Progenitor cell of endocrine pancreas (in vitro differentiated cells): ENCODE measurements at regions not wholly inside any gene's neighbourhood (a gene's known extent, or its start where the extent isn't known, plus 50 kb on each side); places are given as distances from the start of the nearest gene placed in this dataset.
A peak's percentile ranks its signal among the peaks of the same experiment; 100 is the strongest.

ENCODE experiments used
- DNase-seq: peaks from one replicate; pipeline ENCODE4 v3.0.0; 2021; ENCODE audit warnings: low spot score; ENCODE audit not compliant: unreplicated experiment
- H3K27ac Mint-ChIP-seq: 2 replicates; pipeline ENCODE4 v1.8.0; 2021; ENCODE audit warnings: mild to moderate bottlenecking, moderate library complexity, mixed read lengths
- H3K27me3 Mint-ChIP-seq: 2 replicates; pipeline ENCODE4 v1.8.0; 2021; ENCODE audit warnings: mixed read lengths
- H3K36me3 Mint-ChIP-seq: 2 replicates; pipeline ENCODE4 v1.8.0; 2022; ENCODE audit warnings: mixed read lengths; ENCODE audit not compliant: insufficient read depth
- H3K4me1 Mint-ChIP-seq: 2 replicates; pipeline ENCODE4 v1.8.0; 2021; ENCODE audit warnings: low read depth, mixed read lengths
- H3K4me3 Mint-ChIP-seq: 2 replicates; pipeline ENCODE4 v1.8.0; 2021; ENCODE audit warnings: low read depth, mild to moderate bottlenecking, moderate library complexity, mixed read lengths
- H3K9me3 Mint-ChIP-seq: 2 replicates; pipeline ENCODE4 v1.8.0; 2021; ENCODE audit warnings: low read depth, mixed read lengths
- TF ChIP-seq, protein P1 (sequence below): fragments of 200-600 bp; sonication (generic); IDR thresholded peaks from one replicate; pipeline ENCODE4 v1.5.0; 2021; ENCODE audit warnings: antibody characterized with exemption, mild to moderate bottlenecking; ENCODE audit not compliant: unreplicated experiment

DNA sequence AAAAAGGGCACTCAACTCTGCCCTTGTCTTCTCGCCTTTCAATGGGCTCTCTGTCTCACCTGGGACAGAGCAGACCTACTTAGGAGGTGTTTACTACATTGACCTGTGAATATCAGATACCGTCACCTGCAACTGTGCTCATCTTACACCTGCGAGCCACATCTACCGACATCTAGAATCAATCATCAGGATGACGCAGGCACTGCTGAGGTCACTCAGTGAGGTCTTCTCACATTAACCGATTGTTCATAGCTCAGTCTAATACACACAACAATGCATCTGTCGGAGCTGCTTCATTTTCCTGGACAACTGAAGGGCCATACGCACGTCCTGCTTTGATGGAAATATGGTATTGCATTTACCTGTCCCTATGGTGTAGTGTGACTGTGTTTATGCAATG, 211.9 kb downstream of the FGF9 start:
- H3K27ac Mint-ChIP-seq: no peak overlapping the region
- H3K4me1 Mint-ChIP-seq: peaks cover 27% of the 10 kb centered on the region
- H3K36me3 Mint-ChIP-seq: no peaks in the 10 kb centered on the region
- no peak for DNase-seq
- no peaks in the 10 kb centered on the region for H3K9me3 Mint-ChIP-seq
- TF ChIP-seq, protein P1, sequence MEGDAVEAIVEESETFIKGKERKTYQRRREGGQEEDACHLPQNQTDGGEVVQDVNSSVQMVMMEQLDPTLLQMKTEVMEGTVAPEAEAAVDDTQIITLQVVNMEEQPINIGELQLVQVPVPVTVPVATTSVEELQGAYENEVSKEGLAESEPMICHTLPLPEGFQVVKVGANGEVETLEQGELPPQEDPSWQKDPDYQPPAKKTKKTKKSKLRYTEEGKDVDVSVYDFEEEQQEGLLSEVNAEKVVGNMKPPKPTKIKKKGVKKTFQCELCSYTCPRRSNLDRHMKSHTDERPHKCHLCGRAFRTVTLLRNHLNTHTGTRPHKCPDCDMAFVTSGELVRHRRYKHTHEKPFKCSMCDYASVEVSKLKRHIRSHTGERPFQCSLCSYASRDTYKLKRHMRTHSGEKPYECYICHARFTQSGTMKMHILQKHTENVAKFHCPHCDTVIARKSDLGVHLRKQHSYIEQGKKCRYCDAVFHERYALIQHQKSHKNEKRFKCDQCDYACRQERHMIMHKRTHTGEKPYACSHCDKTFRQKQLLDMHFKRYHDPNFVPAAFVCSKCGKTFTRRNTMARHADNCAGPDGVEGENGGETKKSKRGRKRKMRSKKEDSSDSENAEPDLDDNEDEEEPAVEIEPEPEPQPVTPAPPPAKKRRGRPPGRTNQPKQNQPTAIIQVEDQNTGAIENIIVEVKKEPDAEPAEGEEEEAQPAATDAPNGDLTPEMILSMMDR: no peak
- H3K27me3 Mint-ChIP-seq: peaks cover 16% of the 10 kb centered on the region
- H3K4me3 Mint-ChIP-seq: no peak overlapping the region

DNA sequence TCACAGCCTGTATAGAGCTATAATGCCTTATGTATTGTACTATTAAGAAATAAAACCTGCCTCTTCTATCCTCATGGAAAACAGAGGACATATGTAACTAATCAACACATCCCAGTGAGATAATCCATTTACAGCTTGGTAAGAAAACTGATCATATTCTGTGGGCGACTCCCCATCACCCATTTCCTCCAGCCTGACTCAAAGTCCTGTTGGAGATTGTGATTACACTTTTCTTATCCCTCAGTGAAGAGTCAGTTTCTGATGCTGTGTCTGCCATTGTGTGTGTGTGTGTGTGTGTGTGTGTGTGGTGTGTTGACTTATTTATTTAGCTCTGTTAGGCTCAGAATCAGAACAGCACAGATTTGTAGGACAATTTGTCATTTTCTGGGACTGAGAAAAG, 212.8 kb downstream of the FGF9 start:
- H3K27me3 Mint-ChIP-seq: peaks cover 16% of the 10 kb centered on the region
- H3K4me1 Mint-ChIP-seq: peaks cover 27% of the 10 kb centered on the region
- no peak for DNase-seq
- H3K36me3 Mint-ChIP-seq: no peaks in the 10 kb centered on the region
- H3K27ac Mint-ChIP-seq: no peak overlapping the region
- TF ChIP-seq, protein P1: no peak
- no peaks in the 10 kb centered on the region for H3K9me3 Mint-ChIP-seq
- no peak overlapping the region for H3K4me3 Mint-ChIP-seq

DNA sequence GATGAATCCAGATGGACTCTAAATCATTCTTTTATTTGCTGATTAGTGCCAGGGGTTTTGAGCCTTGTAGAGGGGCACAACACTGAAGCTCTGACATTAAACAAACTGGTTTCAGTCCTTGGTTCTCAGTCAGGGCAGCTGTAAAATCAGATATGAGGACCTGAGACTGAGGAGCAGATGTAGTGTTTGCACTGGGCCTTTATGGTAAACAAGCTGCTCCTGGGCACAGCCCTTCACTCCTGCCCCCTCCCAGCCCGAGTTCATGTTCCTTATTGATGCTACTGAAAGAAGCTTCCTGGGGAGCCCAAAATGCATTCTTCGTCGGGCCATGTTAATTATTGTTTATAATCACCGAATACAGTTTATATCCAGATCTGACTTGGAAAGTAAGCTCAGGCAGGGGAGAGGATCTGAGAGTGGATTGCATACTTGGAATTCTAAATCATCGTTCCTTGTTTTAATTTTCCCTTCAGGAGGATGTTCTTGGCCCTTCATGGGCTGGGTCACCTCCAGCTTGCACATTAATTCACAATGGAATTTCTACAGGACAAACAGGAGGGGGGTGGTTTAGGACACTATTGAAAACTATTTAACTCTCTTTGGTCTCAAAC, 213.5 kb downstream of the FGF9 start:
- Mint-ChIP-seq H3K27ac (no peak overlapping the region), H3K4me1 (peaks cover 27% of the 10 kb centered on the region), H3K27me3 (peaks cover 16% of the 10 kb centered on the region), H3K36me3 (no peaks in the 10 kb centered on the region), H3K4me3 (no peak overlapping the region), H3K9me3 (no peaks in the 10 kb centered on the region)
- TF ChIP-seq, protein P1: no peak
- no peak for DNase-seq

DNA sequence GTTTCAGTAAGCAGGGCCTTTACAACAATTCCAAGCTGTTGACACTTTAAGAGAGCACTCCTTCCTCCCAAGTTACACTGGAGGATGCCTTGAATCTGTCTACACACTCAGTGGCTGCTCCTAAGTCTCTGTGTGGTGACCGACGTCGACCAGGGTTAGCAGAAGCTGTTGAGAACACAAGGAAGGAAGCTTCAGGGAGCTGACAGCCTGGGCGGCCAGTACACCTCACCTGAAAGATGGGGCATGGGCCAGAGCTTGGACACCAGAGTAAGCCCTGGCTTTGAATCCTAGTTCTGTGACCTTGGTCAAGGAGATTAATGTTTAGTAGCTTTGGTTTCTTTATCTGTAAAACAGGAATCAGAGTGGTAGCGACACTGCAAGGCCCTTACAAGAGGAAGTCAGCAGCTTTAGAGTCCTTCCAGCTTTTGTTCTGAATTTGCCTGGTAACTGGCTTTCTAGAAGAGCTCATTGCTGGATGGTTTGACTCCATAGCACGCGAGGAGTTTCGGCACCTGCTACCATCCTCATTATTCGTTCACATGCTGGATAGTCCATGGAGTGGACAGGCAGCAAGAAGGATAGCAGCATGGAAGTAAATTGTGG, 214.2 kb downstream of the FGF9 start:
- Mint-ChIP-seq H3K4me1 (peaks cover 27% of the 10 kb centered on the region), H3K27me3 (peaks cover 14% of the 10 kb centered on the region), H3K4me3 (no peak overlapping the region), H3K36me3 (no peaks in the 10 kb centered on the region), H3K9me3 (no peaks in the 10 kb centered on the region), H3K27ac (peak overlapping the region; percentile 74)
- no peak for DNase-seq
- TF ChIP-seq, protein P1: no peak

DNA sequence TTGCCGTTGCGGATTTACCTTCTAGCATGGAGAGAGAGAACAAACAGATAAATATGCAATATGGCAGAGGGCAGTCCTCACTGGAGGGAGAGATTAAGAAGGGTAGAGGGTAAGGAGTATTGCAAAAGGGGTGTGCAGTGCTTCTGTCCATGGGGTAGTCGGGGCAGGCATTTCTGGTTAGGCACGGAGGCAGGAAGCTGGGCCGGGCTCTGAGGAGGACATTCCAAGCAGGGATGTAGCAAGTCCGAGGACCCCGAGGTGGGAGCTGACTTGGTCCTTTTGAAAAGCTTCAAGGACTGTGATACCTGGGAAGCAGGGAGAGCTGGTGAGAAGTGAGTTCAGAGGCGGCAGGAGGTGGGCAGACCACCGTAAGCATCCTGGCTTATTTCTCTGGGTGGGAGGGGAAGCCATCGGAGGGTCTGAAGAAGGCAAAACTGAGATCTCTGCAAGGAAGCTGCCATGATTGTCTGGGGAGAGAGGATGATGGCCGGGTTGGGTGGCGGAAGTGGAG, 214.9 kb downstream of the FGF9 start:
- Mint-ChIP-seq H3K27me3 (peaks cover 14% of the 10 kb centered on the region), H3K4me3 (no peak overlapping the region), H3K27ac (peak overlapping the region; percentile 74), H3K4me1 (peaks cover 27% of the 10 kb centered on the region), H3K9me3 (no peaks in the 10 kb centered on the region), H3K36me3 (no peaks in the 10 kb centered on the region)
- TF ChIP-seq, protein P1: no peak
- no peak for DNase-seq
